Endodermal cell (in vitro differentiated cells): ENCODE measurements at regions not wholly inside any gene's neighbourhood (a gene's known extent, or its start where the extent isn't known, plus 50 kb on each side); places are given as distances from the start of the nearest gene placed in this dataset.
"Not testable (repeated sequence)": the region's sequence is repeated elsewhere in the genome, so short reads cannot be mapped to it uniquely, and the experiment has no call there.

ENCODE experiments used
- DNase-seq: peaks from one replicate; pipeline ENCODE4 v3.0.0-alpha.2; 2017
- H3K27ac ChIP-seq: 2 replicates; pipeline ENCODE4 v1.5.1; 2013; ENCODE audit warnings: mild to moderate bottlenecking, low read depth, low read length, moderate library complexity
- H3K27me3 ChIP-seq: 2 replicates; pipeline ENCODE4 v1.6.1; 2013; ENCODE audit warnings: mild to moderate bottlenecking, low read length, moderate library complexity; ENCODE audit not compliant: insufficient read depth, control insufficient read depth, poor library complexity, severe bottlenecking
- H3K36me3 ChIP-seq: 2 replicates; pipeline ENCODE4 v1.7.0; 2013; ENCODE audit warnings: mild to moderate bottlenecking, low read length, moderate library complexity; ENCODE audit not compliant: control insufficient read depth, insufficient read depth
- H3K4me1 ChIP-seq: one replicate; pipeline ENCODE4 v1.7.0; 2013; ENCODE audit warnings: low read length; ENCODE audit not compliant: control insufficient read depth, insufficient read depth
- H3K4me3 ChIP-seq: 2 replicates; pipeline ENCODE4 v1.5.1; 2013; ENCODE audit warnings: mild to moderate bottlenecking, low read length, moderate library complexity
- H3K9ac ChIP-seq: 2 replicates; pipeline ENCODE4 v1.6.1; 2013; ENCODE audit warnings: mild to moderate bottlenecking, low read length, moderate library complexity; ENCODE audit not compliant: poor library complexity, severe bottlenecking; ENCODE audit errors: extremely low read depth
- H3K9me3 ChIP-seq: 2 replicates; pipeline ENCODE4 v1.6.1; 2013; ENCODE audit warnings: mild to moderate bottlenecking, low read length, moderate library complexity; ENCODE audit not compliant: control insufficient read depth
- H3K27ac Mint-ChIP-seq: 2 replicates; pipeline ENCODE4 v1.8.0; 2020; ENCODE audit warnings: mixed read lengths
- H3K27me3 Mint-ChIP-seq: 2 replicates; pipeline ENCODE4 v1.8.0; 2021; ENCODE audit warnings: mild to moderate bottlenecking, mixed read lengths; ENCODE audit not compliant: insufficient read depth
- H3K36me3 Mint-ChIP-seq: 2 replicates; pipeline ENCODE4 v1.8.0; 2020; ENCODE audit warnings: low read depth, mixed read lengths
- H3K4me1 Mint-ChIP-seq: 2 replicates; pipeline ENCODE4 v1.8.0; 2020; ENCODE audit warnings: mixed read lengths
- H3K4me3 Mint-ChIP-seq: 2 replicates; pipeline ENCODE4 v1.8.0; 2020; ENCODE audit warnings: mild to moderate bottlenecking, moderate library complexity, mixed read lengths
- H3K9me3 Mint-ChIP-seq: 2 replicates; pipeline ENCODE4 v1.8.0; 2020; ENCODE audit warnings: mild to moderate bottlenecking, mixed read lengths
- CTCF ChIP-seq: fragments of 200-600 bp; sonication (generic); conservative IDR thresholded peaks from 2 replicates; pipeline ENCODE4 v1.5.0; 2021; ENCODE audit warnings: antibody characterized with exemption, mild to moderate bottlenecking
- WGBS, 2 experiments: methylation state at CpG; one replicate each; pipeline versions ENCODE4 v1.1.5 to v1.1.7; 2013; ENCODE audit warnings: missing lambda C conversion rate in 2 of 2, mixed read lengths in 1 of 2; ENCODE audit not compliant: insufficient coverage in 1 of 2, insufficient read length in 1 of 2; 5-methylcytosine and 5-hydroxymethylcytosine counted together

DNA sequence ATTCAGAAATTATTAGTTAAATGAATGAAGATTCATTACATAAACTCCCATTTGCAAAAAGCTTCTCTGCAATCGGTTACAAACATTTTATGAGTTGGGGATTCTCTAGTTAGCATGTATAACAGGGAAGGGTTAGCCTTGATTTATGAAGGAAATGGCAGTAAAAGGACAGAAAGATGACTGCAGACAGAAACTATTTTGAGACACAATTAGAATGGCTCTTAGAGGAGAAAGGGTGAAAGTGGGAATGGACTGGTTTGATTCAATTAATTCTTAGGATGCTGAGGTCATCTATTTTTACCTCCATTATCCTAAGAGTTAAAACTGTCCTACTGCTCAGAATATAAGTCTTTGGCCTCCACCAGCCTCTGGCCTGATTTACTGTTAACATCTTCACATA is 250.8 kb upstream of the DLGAP1 start:
- Mint-ChIP-seq H3K27me3 (peaks cover 9% of the 10 kb centered on the region), H3K9me3 (no peaks in the 10 kb centered on the region), H3K36me3 (no peaks in the 10 kb centered on the region), H3K4me3 (no peak overlapping the region), H3K4me1 (peaks cover 19% of the 10 kb centered on the region), H3K27ac (no peak overlapping the region)
- no peak for TF ChIP-seq CTCF
- H3K27ac ChIP-seq: no peak overlapping the region
- peaks cover 7% of the 10 kb centered on the region for H3K9me3 ChIP-seq
- peaks cover 5% of the 10 kb centered on the region for H3K4me1 ChIP-seq
- H3K4me3 ChIP-seq: no peak overlapping the region
- H3K27me3 ChIP-seq: no peaks in the 10 kb centered on the region
- WGBS, 2 experiments: 96% methylated on average over 1 of the region's 1 CpG; no CpG with 5 or more reads in 1 of the 2 experiments
- DNase-seq: no peak
- no peak overlapping the region for H3K9ac ChIP-seq
- no peaks in the 10 kb centered on the region for H3K36me3 ChIP-seq

DNA sequence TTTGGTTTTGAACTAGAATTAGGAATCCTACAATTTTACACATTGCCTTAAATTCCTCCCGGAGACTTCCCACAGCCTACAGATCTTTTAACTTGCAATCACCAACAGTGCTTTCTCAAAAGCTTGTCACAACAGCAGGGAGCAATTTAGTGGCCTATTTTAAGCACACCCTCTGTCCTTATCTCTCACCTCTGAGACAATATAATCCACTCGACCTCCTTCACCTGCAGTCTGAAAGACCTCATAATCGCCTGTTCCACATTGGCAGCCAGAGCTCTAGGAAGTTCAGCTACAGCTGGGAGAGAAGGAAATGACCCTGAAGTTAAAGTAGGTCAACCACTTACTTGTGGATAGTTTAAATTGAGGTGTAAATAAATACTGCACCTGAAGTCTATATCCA is 249.7 kb upstream of the DLGAP1 start:
- Mint-ChIP-seq H3K36me3 (peaks cover 2% of the 10 kb centered on the region), H3K9me3 (peaks cover 2% of the 10 kb centered on the region), H3K27ac (no peak overlapping the region), H3K4me3 (no peak overlapping the region), H3K27me3 (peaks cover 11% of the 10 kb centered on the region), H3K4me1 (peaks cover 19% of the 10 kb centered on the region)
- H3K4me3 ChIP-seq: peak overlapping the region; percentile 47
- peak; percentile 62 for DNase-seq
- peaks cover 5% of the 10 kb centered on the region for H3K4me1 ChIP-seq
- WGBS, 2 experiments: 30 to 57% methylated on average over 1 to 3 of the region's 3 CpGs
- H3K36me3 ChIP-seq: no peaks in the 10 kb centered on the region
- H3K27ac ChIP-seq: no peak overlapping the region
- no peak for TF ChIP-seq CTCF
- H3K27me3 ChIP-seq: no peaks in the 10 kb centered on the region
- H3K9me3 ChIP-seq: peaks cover 7% of the 10 kb centered on the region
- H3K9ac ChIP-seq: no peak overlapping the region

GRCh38 chr18:4691836-4692235 is 236.7 kb upstream of the DLGAP1 start:
- H3K27ac ChIP-seq: no peak overlapping the region

GRCh38 chr18:4678685-4679084 is 223.6 kb upstream of the DLGAP1 start:
- H3K4me1 Mint-ChIP-seq, H3K27me3 Mint-ChIP-seq, H3K4me3 Mint-ChIP-seq, DNase-seq, H3K27ac ChIP-seq, H3K36me3 Mint-ChIP-seq, H3K4me1 ChIP-seq, H3K36me3 ChIP-seq, H3K27me3 ChIP-seq, H3K27ac Mint-ChIP-seq, H3K9ac ChIP-seq: not testable (repeated sequence)
- H3K9me3 Mint-ChIP-seq: peaks cover 38% of the 10 kb centered on the region
- Histone ChIP-seq H3K4me3 (peak overlapping the region; percentile 12), H3K9me3 (peaks cover 40% of the 10 kb centered on the region)
- 80 to 98% methylated on average over 1 to 5 of the region's 5 CpGs for WGBS, 2 experiments

More at GRCh38 chr18:4691836-4692235, 236.7 kb upstream of the DLGAP1 start:
- H3K4me1 ChIP-seq: no peaks in the 10 kb centered on the region
- 94 to 98% methylated on average over 17 of the region's 17 CpGs for WGBS, 2 experiments
- no peaks in the 10 kb centered on the region for H3K36me3 ChIP-seq
- no peak overlapping the region for H3K27ac Mint-ChIP-seq
- no peaks in the 10 kb centered on the region for H3K27me3 ChIP-seq
- H3K36me3 Mint-ChIP-seq: peaks cover 5% of the 10 kb centered on the region
- no peak for TF ChIP-seq CTCF
- H3K9me3 Mint-ChIP-seq: peaks cover 42% of the 10 kb centered on the region
- H3K4me1 Mint-ChIP-seq: no peaks in the 10 kb centered on the region
- H3K4me3 ChIP-seq: no peak overlapping the region
- no peak overlapping the region for H3K9ac ChIP-seq
- no peak for DNase-seq
- H3K27me3 Mint-ChIP-seq: peaks cover 2% of the 10 kb centered on the region
- no peak overlapping the region for H3K4me3 Mint-ChIP-seq
- peaks cover 17% of the 10 kb centered on the region for H3K9me3 ChIP-seq
